HG02678 (cell line): ENCODE measurements at regions not wholly inside any gene's neighbourhood (a gene's known extent, or its start where the extent isn't known, plus 50 kb on each side); places are given as distances from the start of the nearest gene placed in this dataset.
"Not testable (repeated sequence)": the region's sequence is repeated elsewhere in the genome, so short reads cannot be mapped to it uniquely, and the experiment has no call there.

Source experiments
- ATAC-seq: cut with Tn5 transposase; IDR thresholded peaks from one replicate; pipeline ENCODE4 v1.9.1; 2021; ENCODE audit warnings: mild to moderate bottlenecking, moderate library complexity; ENCODE audit not compliant: unreplicated experiment

DNA sequence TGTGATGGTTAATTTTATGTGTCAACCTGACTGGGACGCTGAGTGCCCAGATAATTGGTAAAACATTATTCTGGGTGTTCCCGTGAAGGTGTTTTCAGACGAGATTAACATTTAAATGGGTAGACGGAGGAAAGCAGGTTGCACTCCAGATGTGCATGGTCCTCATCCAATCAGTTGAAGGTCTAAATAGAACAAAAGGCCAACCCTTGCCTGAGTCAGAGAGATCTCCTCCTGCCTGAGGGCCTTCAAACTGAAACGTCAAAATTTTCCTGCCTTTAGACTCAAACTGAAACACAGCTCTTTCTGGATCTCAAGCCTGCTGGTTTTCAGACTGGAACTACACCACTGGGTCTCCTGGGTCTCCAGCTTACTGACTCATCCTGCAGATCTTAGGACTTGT, 73.5 kb downstream of the NPIPA8 start:
- not testable (repeated sequence) for ATAC-seq

DNA sequence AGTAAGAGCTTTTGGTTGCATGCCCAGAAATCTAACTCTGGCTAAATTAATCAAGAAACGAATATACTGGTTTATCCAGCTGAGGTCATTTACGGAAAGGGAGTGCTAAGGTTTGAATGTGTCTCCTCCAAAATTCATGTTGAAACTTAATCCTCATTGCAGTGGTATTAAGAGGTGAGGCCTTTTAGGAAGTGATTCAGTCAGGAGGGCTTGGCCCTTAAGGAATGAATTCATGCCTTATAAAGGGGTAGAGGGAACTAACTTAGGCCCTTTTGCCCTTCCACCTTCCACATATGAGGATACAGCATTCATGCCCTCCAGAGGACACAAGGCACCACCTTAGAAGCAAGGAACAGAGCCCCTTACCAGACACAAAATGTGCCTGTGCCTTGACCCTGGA, 74.7 kb downstream of the NPIPA8 start:
- ATAC-seq: not testable (repeated sequence)

DNA sequence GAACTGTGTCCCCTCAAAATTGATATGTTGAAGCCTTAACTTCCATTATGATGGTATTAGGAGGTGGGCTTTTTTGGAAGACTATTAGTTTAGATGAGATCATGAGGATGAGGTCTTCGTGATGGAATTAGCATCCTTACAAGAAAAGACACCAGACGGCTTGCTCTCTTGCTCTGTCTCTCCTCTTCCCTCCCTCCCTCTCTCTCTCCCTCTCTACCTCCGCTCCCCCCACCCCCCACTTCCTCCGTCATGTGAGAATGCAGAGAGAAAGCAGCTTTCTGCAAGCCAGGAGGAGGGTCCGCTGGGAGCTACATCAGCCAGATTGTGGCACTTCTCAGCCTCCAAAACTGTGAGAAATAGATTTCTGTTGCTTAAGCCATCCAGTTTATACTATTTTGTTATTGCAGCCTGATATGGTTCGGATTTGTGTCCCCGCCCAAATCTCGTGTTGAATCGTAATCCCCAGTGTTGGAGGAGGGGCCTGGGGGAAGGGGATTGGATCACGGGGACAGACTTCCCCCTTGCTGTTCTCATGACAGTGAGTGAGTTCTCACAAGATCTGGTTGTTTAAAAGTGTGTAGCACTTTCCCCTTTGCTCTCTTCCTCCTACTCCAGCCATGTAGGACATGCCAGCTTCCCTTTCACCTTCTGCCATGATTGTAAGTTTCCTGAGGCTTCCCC, 76.9 kb downstream of the NPIPA8 start:
- ATAC-seq: not testable (repeated sequence)

DNA sequence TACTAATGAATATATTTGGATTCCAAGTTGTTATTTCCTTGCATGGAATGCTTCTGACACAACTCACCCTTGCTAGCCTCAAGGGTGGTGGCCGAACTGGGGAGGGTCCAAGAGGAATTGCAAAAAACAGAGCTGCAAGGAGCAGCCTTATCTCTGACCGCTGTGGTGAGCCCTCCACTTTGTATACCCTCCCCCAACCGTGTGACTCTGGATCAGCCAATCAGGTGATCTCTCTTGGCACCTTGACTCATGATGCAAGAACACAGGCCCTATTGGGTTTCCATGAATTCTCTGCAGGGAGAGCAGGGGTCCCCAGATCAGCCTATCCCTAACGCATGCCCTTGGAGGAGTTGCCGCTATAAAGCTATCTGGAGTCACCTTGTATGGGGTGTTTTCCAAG, 83.6 kb downstream of the NPIPA8 start:
- not testable (repeated sequence) for ATAC-seq

DNA sequence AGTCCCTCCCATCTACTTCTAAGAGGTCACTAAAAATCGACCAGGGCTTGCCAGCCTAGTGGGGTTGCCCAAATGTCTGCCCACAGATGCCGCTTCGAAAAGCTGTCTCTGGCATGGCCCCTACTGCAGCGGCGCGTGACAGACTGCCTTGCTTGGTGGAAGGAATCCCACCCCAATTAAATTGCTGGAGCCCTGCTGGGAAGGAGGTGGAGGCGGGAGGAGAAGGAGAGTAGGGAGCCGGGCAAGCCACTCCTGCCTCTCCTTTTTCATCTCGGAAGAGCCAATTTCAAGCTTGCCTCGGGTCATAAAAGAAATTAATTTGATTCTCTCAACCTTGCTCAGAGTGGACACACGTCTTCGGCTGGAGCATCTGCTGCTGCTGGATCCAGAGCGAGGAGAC, 106.0 kb downstream of the NPIPA8 start:
- ATAC-seq: not testable (repeated sequence)

DNA sequence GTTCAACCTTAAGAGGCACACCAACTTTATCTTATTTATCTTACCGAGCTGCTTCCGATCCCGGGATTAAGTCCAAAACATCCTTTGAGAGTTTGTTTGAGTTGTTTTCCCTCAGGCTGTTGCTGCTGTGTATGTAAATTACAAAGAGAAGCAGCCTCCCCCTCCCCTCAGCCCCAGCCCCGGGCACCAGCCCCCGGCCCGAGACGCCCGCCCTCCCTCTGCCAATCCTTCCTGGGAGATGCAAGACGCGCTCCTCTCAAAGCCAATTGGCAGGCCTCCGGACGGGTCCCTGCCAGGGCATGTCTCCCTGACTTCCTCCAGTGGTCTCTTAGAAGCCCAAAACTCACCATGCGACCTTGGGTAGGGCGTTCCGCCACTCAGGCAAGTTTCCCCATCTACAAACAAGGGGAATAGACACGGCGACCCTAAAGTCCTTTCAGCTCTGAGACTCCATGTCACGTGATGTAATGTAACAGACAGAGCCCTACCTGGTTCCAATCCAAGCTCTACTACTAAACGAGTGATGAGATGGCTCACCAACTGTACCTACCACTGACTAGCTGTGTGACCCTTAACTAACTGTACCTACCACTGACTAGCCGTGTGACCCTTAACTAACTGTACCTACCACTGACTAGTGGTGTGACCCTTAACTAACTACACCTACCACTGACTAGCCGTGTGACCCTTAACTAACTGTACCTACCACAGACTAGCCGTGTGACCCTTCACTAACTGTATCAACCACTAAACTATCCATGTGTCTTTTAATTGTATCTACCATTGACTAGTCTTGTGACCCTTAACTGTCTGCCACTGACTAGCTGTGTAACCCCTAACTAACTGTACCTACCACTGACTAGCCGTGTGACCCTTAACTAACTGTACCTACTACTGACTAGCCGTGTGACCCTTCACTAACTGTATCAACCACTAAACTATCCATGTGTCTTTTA, 114.2 kb downstream of the NPIPA8 start:
- ATAC-seq: not testable (repeated sequence)

DNA sequence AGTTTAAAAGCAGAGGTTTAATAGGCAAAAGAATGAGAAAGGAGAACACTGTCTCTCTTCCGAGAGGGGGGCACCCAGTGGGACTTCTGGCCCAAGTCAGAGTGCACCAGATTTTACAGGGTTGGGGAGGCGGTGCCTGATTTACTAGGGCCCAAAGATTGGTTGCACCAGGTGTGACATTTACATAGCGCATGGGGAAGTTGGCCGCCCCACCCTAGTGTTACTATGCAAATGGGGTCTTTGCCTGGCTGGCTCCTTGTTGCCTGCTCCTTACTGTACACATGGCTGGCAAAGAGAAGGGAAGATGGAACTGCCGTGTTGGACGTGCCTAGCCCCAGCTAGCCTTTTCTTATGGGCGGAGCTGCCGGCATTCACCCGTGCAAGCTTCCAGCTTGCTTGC, 118.8 kb downstream of the NPIPA8 start:
- not testable (repeated sequence) for ATAC-seq

DNA sequence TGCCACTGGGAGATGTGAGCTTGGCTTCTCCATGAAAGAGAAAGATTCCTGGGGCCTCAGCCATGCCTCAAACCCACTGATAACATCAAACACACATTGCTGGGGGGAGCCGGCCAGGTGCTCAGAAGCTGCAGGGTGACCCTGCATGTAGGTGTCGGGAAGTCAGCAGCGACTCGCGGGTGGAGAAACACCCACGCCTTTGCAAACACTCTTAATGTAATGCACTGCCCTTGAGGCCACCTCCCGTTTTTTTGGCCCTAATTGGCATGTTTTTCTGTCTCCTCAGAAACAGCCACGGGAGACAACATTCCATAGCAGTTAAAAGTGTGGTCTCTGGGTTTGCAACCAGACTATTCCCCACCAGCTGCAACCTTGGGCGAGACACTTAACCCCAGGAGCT, 119.7 kb downstream of the NPIPA8 start:
- ATAC-seq: not testable (repeated sequence)

DNA sequence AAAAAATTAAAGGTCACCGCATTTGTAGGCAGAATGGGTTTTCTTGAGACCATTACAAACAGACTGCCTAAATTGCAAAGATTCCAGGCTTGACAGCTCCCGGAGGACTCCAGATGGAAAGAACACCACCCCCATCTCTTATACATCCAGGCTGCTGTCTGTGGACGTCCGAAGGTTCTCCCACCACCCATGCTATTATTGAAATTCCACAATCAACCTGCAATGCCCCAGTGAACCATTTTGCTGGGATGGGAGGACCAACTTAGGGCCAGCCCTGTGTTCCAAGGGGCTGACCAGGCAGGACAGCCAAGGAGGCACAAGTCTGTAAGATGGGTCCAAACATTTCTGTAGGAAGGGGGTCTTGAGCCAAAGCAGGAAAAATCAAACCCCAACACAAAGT, 122.7 kb downstream of the NPIPA8 start:
- not testable (repeated sequence) for ATAC-seq

DNA sequence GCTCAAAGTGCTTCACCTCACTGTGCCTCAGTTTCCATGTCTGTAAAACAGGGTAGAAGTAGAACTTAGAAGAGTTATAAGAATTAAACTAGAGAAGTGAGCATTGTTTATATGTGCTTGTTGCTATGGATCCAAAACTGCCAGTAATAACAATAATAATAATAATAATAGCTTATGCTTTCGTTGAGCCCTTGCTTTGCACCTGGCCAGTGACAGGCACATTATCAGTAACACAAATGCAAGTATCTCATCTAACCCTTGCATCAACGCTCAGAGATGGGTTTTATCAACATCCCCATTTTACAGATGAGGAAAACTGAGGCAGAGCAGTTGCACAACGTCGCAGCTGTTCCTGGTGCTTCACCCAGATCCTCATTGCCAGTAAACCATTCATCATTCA, 125.0 kb downstream of the NPIPA8 start:
- not testable (repeated sequence) for ATAC-seq

DNA sequence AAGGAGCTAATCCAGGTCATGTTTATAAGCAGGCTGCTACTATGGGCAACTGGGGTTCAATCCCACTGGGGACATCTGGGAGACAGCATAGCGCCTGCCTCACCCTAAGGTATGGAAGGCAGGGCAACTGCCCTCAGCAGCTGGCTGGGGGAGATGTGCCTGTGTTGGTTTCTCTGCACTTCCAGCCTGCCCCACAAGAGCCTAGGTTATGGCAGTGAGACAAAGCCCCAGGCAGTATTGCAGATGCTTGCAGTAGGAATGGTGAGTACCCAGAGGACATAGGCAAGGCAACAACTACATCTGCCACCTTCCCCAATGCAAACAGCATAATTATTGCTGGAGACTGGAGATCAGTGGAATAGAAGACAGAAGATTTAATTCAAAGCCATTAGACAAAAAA, 131.8 kb downstream of the NPIPA8 start:
- not testable (repeated sequence) for ATAC-seq

DNA sequence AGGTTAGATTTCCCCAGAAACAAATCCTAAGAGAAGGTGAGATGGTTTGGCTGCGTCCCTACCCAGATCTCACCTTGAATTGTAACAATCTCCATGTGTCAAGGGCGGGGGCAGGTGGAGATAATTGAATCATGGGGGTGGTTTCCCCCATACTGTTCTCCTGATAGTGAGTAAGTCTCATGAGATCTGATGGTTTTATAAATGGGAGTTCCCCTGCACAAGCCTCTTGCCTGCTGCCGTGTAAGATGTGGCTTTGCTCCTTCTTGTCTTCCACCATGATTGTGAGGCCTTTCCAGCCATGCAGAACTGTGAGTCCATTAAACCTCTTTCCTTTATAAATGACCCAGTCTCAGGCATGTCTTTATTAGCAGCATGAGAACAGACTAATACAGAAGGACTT, 132.2 kb downstream of the NPIPA8 start:
- ATAC-seq: not testable (repeated sequence)

DNA sequence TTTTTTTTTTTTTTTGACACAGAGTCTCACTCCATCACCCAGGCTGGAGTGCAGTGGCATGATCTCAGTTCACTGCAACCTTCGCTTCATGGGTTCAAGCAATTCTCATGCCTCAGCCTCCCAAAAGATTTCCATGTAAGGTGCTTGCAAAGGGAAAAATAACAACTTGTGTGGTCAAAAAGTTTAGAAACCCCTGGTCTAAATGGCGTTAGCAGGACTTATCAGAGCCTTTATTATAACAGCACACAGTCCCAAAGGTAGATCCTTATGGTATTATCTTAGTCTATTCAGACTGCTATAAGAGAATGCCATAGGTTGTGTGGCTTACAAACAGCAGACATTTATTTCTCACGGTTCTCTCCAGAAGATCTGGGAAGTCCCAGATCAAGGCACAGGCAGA, 135.0 kb downstream of the NPIPA8 start:
- not testable (repeated sequence) for ATAC-seq

DNA sequence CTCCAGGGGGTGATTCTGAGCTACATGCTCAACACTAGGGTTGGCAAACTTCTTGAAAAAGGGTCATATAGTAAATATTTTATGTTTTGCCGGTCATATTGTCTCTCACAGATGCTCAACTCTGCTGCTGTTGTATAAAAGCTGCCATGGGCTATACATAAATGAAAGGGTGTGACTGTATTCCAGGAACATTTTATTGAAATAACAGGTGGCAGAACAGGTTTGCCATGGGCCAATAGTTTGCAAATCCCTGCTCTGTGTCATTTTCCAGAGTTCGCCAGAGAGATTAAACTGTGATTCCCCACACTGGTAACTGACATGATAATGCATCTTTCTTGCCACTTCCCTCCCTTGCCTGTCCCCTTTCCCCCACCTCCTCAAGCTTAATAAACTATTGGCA, 144.1 kb downstream of the NPIPA8 start:
- ATAC-seq: not testable (repeated sequence)

DNA sequence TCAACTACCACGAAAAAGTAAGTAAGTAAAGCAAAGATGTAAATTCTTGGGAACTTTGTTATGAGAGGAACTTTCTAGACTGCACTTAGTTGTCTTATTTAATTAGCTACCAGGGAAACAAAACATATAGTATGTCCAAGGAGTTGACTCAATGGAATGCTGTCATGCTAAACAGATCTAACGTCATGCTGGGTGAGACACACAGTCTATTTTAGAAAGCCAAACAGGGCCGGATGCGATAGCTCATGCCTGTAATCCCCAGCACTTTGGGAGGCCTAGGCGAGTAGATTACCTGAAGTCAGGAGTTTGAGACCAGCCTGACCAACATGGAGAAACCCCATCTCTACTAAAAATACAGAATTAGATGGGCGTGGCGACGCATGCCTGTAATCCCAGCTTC, 146.4 kb downstream of the NPIPA8 start:
- not testable (repeated sequence) for ATAC-seq

DNA sequence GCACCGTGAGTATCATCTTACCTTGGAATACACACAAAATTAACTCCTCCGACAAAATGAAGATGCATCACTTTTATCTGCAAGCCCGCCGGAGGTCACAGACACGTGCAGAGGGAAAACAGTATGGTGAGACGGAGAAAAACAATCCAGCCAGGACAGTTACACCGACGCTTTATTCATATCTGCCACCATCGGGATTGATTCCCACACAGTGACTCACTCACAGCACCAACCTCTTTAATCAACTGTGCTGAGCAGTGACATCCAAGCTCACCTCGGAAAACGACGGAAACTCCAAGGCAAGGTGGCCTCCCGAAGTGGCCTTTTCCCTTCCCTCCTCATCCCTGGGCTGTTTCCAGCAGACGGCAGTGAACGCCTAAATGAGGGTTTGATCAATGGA, 151.8 kb downstream of the NPIPA8 start:
- ATAC-seq: not testable (repeated sequence)

DNA sequence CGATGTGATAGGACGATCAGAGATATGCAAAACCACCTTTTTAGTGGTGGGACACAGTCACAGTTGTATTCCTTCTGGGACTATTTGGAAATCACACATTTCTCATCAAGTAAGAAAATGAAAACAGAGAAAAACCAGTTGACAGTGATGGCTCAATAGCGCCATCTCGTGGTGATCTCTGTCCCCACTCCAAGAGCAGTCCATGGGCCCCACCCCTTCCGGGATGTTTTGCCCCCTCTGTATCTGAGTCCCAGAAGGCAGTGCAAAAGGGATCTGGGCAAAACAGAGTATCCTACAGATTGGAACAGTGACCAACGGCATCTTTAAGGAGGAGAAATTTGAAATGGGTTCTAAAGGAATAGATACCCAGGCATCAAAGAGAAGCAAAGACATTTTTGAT, 155.5 kb downstream of the NPIPA8 start:
- ATAC-seq: not testable (repeated sequence)

DNA sequence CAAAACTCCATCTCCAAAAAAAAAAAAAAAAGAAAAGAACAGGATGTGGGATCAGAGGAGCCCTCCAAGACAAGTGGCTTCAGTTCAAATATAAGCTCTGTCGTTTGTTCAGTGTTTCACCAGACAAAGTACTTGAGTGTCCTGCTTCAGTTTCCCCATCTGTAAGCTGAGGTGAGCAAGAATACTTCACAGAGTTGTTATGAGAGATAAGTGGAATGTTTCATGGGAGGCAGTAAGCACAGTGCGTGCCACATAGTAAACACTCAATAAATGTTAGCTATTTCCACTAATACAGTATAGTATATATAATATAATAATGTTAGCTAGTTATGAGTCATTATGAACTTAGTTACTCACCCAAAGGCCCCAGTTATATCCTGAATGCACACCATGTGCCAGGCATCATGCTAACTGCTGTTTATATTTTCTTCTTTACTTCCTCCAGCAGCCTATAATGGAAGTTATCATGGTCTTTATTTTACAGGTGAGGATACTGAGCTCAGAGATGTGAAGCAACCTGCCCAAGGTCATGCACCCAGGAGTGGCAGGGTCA, 162.5 kb downstream of the NPIPA8 start:
- not testable (repeated sequence) for ATAC-seq

DNA sequence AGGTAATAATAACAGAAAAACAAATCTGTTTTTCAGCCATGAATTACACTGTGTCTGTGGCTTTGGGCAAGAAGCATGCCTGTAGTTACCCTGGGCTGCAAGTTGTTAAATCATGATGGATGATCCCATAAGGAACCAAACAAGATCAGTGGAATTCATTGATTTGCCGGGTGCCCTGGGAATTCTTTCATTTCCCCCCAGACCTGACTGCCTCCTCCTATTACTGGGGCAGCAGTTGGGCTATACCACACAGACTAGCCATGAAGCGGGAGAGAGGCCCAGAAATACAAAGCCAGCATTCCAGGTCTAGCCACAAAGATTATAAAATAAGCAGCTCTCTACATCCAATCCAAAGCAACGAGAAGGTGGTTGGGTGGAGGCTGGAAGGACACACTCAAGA, 174.2 kb downstream of the NPIPA8 start:
- ATAC-seq: not testable (repeated sequence)

DNA sequence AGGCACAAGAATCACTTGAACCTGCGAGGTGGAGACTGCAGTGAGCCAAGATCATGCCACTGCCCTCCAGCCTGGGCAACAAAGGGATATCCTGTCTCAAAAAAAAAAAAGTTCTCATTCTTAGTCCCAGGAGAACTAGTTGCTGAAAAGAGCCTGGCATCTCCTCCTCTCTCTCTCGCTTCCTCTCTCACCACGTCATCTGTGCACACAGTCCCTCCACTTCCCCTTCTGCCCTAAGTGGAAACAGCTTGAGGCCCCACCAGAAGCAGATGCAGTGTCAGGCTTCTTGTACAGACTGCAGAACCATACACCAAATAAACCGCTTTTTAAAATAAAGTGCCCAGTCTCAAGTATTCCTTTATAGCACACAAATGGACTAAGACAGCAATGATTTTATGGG, 175.3 kb downstream of the NPIPA8 start:
- not testable (repeated sequence) for ATAC-seq

DNA sequence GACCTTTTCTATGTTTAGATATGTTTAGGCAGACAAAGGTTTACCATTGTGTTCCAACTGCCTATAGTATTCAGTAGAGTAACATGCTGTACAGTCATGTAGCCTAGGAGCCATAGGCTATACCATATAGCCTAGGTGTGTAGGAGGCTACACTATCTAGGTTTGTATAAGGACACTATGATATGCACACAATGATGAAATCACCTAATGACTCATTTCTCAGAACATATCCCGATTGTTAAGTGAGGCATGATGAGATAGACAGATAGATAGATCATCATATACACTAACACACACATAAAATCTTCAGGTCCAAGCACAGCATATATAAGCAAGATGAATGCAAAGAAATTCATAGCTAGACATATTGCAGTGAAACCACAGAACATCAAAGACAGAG, 177.4 kb downstream of the NPIPA8 start:
- not testable (repeated sequence) for ATAC-seq

DNA sequence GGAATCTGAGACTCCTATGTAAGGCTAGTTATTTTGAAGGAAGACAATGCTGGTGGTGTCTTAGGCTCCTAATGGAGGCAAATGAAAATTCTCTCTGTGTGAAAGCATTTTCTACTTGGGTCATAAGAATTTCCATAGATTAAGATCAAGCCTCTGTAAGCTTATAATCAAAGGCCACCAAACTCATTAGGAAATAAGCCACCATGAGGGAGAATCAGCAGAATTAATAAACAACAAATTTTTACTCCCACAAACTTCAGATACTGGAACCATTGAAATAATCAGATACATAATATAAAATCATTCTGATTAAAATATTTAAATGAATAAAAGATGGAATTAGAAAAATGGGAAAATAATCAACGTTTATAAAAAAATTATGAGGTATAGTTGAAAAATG, 178.7 kb downstream of the NPIPA8 start:
- not testable (repeated sequence) for ATAC-seq
